GM21723 (cell line): ENCODE measurements at regions not wholly inside any gene's neighbourhood (a gene's known extent, or its start where the extent isn't known, plus 50 kb on each side); places are given as distances from the start of the nearest gene placed in this dataset.

Experiments used
- ATAC-seq: cut with Tn5 transposase; IDR thresholded peaks from one replicate; pipeline ENCODE4 v1.9.1; 2021; ENCODE audit warnings: mild to moderate bottlenecking, moderate library complexity; ENCODE audit not compliant: unreplicated experiment

- no peak for ATAC-seq
These were observed 224.5 kb downstream of the GADD45G start for GRCh38 chr9:89829346-89829745.

- ATAC-seq: no peak
These were observed 230.9 kb downstream of the GADD45G start for GRCh38 chr9:89835666-89836065.

GRCh38 chr9:89837162-89837933, 232.5 kb downstream of the GADD45G start:
- ATAC-seq: no peak

GRCh38 chr9:89837934-89838310, 233.1 kb downstream of the GADD45G start:
- no peak for ATAC-seq

GRCh38 chr9:89838621-89839020, 233.8 kb downstream of the GADD45G start:
- no peak for ATAC-seq

- no peak for ATAC-seq
These were observed 234.6 kb downstream of the GADD45G start for GRCh38 chr9:89839449-89839848.

- ATAC-seq: no peak
These were observed 235.1 kb downstream of the GADD45G start for GRCh38 chr9:89839952-89840351.

GRCh38 chr9:89841456-89841855, 236.6 kb downstream of the GADD45G start:
- no peak for ATAC-seq

- no peak for ATAC-seq
These were observed 237.5 kb downstream of the GADD45G start for GRCh38 chr9:89842267-89842768.

GRCh38 chr9:89843074-89843473, 238.3 kb downstream of the GADD45G start:
- ATAC-seq: no peak

- ATAC-seq: no peak
These were observed 238.8 kb downstream of the GADD45G start for GRCh38 chr9:89843591-89843990.

- no peak for ATAC-seq
These were observed 239.3 kb downstream of the GADD45G start for GRCh38 chr9:89844075-89844474.

GRCh38 chr9:89844535-89844934, 239.7 kb downstream of the GADD45G start:
- no peak for ATAC-seq

GRCh38 chr9:89845321-89845720, 240.5 kb downstream of the GADD45G start:
- no peak for ATAC-seq

GRCh38 chr9:89845862-89846261, 241.1 kb downstream of the GADD45G start:
- no peak for ATAC-seq

- ATAC-seq: no peak
These were observed 243.5 kb downstream of the GADD45G start for GRCh38 chr9:89848060-89849040.

GRCh38 chr9:89849096-89849495, 244.3 kb downstream of the GADD45G start:
- no peak for ATAC-seq

- no peak for ATAC-seq
These were observed 245.3 kb downstream of the GADD45G start for GRCh38 chr9:89850153-89850552.

- ATAC-seq: no peak
These were observed 246.0 kb downstream of the GADD45G start for GRCh38 chr9:89850631-89851325.

- ATAC-seq: no peak
These were observed 248.3 kb downstream of the GADD45G start for GRCh38 chr9:89853161-89853560.

- ATAC-seq: no peak
These were observed 249.1 kb downstream of the GADD45G start for GRCh38 chr9:89853931-89854330.
